H1 (cell line): ENCODE measurements at regions not wholly inside any gene's neighbourhood (a gene's known extent, or its start where the extent isn't known, plus 50 kb on each side); places are given as distances from the start of the nearest gene placed in this dataset.

Experiments used
- CHD2 ChIP-seq: IDR thresholded peaks from 2 replicates; pipeline ENCODE4 v1.6.1; 2012; ENCODE audit warnings: low read length, improper control_type of control experiment
- TF ChIP-seq, protein P1 (sequence below), 3 experiments: IDR thresholded peaks; 1 replicate in 2 of 3; 2 replicates in 1 of 3; pipeline versions ENCODE4 v1.5.1 to v1.6.1; 2011; ENCODE audit warnings: low read length in 3 of 3, mild to moderate bottlenecking in 3 of 3, inconsistent platforms in 2 of 3, low read depth in 1 of 3, moderate library complexity in 1 of 3; ENCODE audit not compliant: insufficient read depth in 1 of 3; ENCODE audit errors: control extremely low read depth in 1 of 3
- TF ChIP-seq, protein P2 (sequence below): fragments of 300-600 bp; sonication (generic); IDR thresholded peaks from 2 replicates; pipeline ENCODE4 v1.7.1; 2012; ENCODE audit warnings: low read length, moderate library complexity, mild to moderate bottlenecking, inconsistent platforms; ENCODE audit not compliant: insufficient replicate concordance

DNA sequence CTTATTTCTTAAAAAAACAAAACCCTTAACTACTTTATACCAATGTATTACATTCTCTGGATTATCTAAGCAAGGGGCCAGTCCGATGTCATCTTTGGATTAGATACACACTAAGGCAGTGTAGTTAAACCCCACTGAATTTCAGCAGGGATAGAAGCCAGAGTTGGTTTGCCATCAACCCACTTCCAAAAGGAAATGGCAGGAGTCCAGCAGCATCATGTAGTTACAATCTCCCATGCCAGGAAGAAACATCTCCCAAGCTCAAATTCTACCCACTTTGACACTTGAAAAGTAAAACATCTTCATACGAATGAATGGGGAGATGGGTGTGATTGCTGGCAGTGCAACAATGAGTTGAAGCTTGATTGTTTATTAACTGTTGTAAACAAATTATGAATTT, 203.5 kb upstream of the PLXNC1 start (continued):
- TF ChIP-seq, protein P1, sequence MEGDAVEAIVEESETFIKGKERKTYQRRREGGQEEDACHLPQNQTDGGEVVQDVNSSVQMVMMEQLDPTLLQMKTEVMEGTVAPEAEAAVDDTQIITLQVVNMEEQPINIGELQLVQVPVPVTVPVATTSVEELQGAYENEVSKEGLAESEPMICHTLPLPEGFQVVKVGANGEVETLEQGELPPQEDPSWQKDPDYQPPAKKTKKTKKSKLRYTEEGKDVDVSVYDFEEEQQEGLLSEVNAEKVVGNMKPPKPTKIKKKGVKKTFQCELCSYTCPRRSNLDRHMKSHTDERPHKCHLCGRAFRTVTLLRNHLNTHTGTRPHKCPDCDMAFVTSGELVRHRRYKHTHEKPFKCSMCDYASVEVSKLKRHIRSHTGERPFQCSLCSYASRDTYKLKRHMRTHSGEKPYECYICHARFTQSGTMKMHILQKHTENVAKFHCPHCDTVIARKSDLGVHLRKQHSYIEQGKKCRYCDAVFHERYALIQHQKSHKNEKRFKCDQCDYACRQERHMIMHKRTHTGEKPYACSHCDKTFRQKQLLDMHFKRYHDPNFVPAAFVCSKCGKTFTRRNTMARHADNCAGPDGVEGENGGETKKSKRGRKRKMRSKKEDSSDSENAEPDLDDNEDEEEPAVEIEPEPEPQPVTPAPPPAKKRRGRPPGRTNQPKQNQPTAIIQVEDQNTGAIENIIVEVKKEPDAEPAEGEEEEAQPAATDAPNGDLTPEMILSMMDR (IDR thresholded peaks at IDR 0.05; ENCODE audit: control extremely low read depth in 1 of 3, insufficient read depth in 1 of 3, low read depth in 1 of 3, low read length in 3 of 3): no peak
- no peak for TF ChIP-seq CHD2
- TF ChIP-seq, protein P2, sequence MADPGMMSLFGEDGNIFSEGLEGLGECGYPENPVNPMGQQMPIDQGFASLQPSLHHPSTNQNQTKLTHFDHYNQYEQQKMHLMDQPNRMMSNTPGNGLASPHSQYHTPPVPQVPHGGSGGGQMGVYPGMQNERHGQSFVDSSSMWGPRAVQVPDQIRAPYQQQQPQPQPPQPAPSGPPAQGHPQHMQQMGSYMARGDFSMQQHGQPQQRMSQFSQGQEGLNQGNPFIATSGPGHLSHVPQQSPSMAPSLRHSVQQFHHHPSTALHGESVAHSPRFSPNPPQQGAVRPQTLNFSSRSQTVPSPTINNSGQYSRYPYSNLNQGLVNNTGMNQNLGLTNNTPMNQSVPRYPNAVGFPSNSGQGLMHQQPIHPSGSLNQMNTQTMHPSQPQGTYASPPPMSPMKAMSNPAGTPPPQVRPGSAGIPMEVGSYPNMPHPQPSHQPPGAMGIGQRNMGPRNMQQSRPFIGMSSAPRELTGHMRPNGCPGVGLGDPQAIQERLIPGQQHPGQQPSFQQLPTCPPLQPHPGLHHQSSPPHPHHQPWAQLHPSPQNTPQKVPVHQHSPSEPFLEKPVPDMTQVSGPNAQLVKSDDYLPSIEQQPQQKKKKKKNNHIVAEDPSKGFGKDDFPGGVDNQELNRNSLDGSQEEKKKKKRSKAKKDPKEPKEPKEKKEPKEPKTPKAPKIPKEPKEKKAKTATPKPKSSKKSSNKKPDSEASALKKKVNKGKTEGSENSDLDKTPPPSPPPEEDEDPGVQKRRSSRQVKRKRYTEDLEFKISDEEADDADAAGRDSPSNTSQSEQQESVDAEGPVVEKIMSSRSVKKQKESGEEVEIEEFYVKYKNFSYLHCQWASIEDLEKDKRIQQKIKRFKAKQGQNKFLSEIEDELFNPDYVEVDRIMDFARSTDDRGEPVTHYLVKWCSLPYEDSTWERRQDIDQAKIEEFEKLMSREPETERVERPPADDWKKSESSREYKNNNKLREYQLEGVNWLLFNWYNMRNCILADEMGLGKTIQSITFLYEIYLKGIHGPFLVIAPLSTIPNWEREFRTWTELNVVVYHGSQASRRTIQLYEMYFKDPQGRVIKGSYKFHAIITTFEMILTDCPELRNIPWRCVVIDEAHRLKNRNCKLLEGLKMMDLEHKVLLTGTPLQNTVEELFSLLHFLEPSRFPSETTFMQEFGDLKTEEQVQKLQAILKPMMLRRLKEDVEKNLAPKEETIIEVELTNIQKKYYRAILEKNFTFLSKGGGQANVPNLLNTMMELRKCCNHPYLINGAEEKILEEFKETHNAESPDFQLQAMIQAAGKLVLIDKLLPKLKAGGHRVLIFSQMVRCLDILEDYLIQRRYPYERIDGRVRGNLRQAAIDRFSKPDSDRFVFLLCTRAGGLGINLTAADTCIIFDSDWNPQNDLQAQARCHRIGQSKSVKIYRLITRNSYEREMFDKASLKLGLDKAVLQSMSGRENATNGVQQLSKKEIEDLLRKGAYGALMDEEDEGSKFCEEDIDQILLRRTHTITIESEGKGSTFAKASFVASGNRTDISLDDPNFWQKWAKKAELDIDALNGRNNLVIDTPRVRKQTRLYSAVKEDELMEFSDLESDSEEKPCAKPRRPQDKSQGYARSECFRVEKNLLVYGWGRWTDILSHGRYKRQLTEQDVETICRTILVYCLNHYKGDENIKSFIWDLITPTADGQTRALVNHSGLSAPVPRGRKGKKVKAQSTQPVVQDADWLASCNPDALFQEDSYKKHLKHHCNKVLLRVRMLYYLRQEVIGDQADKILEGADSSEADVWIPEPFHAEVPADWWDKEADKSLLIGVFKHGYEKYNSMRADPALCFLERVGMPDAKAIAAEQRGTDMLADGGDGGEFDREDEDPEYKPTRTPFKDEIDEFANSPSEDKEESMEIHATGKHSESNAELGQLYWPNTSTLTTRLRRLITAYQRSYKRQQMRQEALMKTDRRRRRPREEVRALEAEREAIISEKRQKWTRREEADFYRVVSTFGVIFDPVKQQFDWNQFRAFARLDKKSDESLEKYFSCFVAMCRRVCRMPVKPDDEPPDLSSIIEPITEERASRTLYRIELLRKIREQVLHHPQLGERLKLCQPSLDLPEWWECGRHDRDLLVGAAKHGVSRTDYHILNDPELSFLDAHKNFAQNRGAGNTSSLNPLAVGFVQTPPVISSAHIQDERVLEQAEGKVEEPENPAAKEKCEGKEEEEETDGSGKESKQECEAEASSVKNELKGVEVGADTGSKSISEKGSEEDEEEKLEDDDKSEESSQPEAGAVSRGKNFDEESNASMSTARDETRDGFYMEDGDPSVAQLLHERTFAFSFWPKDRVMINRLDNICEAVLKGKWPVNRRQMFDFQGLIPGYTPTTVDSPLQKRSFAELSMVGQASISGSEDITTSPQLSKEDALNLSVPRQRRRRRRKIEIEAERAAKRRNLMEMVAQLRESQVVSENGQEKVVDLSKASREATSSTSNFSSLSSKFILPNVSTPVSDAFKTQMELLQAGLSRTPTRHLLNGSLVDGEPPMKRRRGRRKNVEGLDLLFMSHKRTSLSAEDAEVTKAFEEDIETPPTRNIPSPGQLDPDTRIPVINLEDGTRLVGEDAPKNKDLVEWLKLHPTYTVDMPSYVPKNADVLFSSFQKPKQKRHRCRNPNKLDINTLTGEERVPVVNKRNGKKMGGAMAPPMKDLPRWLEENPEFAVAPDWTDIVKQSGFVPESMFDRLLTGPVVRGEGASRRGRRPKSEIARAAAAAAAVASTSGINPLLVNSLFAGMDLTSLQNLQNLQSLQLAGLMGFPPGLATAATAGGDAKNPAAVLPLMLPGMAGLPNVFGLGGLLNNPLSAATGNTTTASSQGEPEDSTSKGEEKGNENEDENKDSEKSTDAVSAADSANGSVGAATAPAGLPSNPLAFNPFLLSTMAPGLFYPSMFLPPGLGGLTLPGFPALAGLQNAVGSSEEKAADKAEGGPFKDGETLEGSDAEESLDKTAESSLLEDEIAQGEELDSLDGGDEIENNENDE: no peak
